ENCODE measurements at regions not wholly inside any gene's neighbourhood (a gene's known extent, or its start where the extent isn't known, plus 50 kb on each side); places are given as distances from the start of the nearest gene placed in this dataset.

DNA sequence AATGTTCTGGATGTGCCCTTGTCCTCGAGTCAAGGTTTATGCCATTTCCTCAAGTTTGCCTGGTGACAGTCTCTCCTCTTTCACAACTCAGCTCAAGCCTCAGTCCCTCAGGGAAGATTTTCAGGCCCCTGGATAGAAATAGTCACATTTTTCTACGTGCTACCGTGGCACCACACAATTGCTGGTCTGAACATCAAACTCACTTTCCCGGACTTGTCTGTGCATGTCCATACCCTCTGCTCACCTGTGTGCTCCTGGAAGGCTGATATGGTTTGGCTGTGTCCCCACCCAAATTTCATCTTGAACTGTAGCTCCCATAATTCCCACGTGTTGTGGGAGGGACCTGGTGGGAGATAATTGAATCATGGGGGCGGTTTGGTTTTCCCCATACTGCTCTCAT, 129.7 kb downstream of the HS3ST1 start:
- TF ChIP-seq, protein P1, sequence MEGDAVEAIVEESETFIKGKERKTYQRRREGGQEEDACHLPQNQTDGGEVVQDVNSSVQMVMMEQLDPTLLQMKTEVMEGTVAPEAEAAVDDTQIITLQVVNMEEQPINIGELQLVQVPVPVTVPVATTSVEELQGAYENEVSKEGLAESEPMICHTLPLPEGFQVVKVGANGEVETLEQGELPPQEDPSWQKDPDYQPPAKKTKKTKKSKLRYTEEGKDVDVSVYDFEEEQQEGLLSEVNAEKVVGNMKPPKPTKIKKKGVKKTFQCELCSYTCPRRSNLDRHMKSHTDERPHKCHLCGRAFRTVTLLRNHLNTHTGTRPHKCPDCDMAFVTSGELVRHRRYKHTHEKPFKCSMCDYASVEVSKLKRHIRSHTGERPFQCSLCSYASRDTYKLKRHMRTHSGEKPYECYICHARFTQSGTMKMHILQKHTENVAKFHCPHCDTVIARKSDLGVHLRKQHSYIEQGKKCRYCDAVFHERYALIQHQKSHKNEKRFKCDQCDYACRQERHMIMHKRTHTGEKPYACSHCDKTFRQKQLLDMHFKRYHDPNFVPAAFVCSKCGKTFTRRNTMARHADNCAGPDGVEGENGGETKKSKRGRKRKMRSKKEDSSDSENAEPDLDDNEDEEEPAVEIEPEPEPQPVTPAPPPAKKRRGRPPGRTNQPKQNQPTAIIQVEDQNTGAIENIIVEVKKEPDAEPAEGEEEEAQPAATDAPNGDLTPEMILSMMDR (IDR thresholded peaks at IDR 0.05), result no peak
- TF ChIP-seq SMC3 (IDR thresholded peaks at IDR 0.05; ENCODE audit: low read depth, low read length), result no peak
- TF ChIP-seq, protein P2, sequence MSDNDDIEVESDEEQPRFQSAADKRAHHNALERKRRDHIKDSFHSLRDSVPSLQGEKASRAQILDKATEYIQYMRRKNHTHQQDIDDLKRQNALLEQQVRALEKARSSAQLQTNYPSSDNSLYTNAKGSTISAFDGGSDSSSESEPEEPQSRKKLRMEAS (IDR thresholded peaks at IDR 0.05; ENCODE audit: low read depth), result no peak
- no peak for TF ChIP-seq TCF12 (IDR thresholded peaks at IDR 0.05)

All from SK-N-SH (cell line).